Endodermal cell (in vitro differentiated cells): ENCODE measurements at regions not wholly inside any gene's neighbourhood (a gene's known extent, or its start where the extent isn't known, plus 50 kb on each side); places are given as distances from the start of the nearest gene placed in this dataset.
"Not testable (repeated sequence)": the region's sequence is repeated elsewhere in the genome, so short reads cannot be mapped to it uniquely, and the experiment has no call there.

Experiments
- DNase-seq: peaks from one replicate; pipeline ENCODE4 v3.0.0-alpha.2; 2017
- H3K27ac ChIP-seq: 2 replicates; pipeline ENCODE4 v1.5.1; 2013; ENCODE audit warnings: mild to moderate bottlenecking, low read depth, low read length, moderate library complexity
- H3K27me3 ChIP-seq: 2 replicates; pipeline ENCODE4 v1.6.1; 2013; ENCODE audit warnings: mild to moderate bottlenecking, low read length, moderate library complexity; ENCODE audit not compliant: insufficient read depth, control insufficient read depth, poor library complexity, severe bottlenecking
- H3K36me3 ChIP-seq: 2 replicates; pipeline ENCODE4 v1.7.0; 2013; ENCODE audit warnings: mild to moderate bottlenecking, low read length, moderate library complexity; ENCODE audit not compliant: control insufficient read depth, insufficient read depth
- H3K4me1 ChIP-seq: one replicate; pipeline ENCODE4 v1.7.0; 2013; ENCODE audit warnings: low read length; ENCODE audit not compliant: control insufficient read depth, insufficient read depth
- H3K4me3 ChIP-seq: 2 replicates; pipeline ENCODE4 v1.5.1; 2013; ENCODE audit warnings: mild to moderate bottlenecking, low read length, moderate library complexity
- H3K9ac ChIP-seq: 2 replicates; pipeline ENCODE4 v1.6.1; 2013; ENCODE audit warnings: mild to moderate bottlenecking, low read length, moderate library complexity; ENCODE audit not compliant: poor library complexity, severe bottlenecking; ENCODE audit errors: extremely low read depth
- H3K9me3 ChIP-seq: 2 replicates; pipeline ENCODE4 v1.6.1; 2013; ENCODE audit warnings: mild to moderate bottlenecking, low read length, moderate library complexity; ENCODE audit not compliant: control insufficient read depth
- H3K27ac Mint-ChIP-seq: 2 replicates; pipeline ENCODE4 v1.8.0; 2020; ENCODE audit warnings: mixed read lengths
- H3K27me3 Mint-ChIP-seq: 2 replicates; pipeline ENCODE4 v1.8.0; 2021; ENCODE audit warnings: mild to moderate bottlenecking, mixed read lengths; ENCODE audit not compliant: insufficient read depth
- H3K36me3 Mint-ChIP-seq: 2 replicates; pipeline ENCODE4 v1.8.0; 2020; ENCODE audit warnings: low read depth, mixed read lengths
- H3K4me1 Mint-ChIP-seq: 2 replicates; pipeline ENCODE4 v1.8.0; 2020; ENCODE audit warnings: mixed read lengths
- H3K4me3 Mint-ChIP-seq: 2 replicates; pipeline ENCODE4 v1.8.0; 2020; ENCODE audit warnings: mild to moderate bottlenecking, moderate library complexity, mixed read lengths
- H3K9me3 Mint-ChIP-seq: 2 replicates; pipeline ENCODE4 v1.8.0; 2020; ENCODE audit warnings: mild to moderate bottlenecking, mixed read lengths
- WGBS, 2 experiments: methylation state at CpG; one replicate each; pipeline versions ENCODE4 v1.1.5 to v1.1.7; 2013; ENCODE audit warnings: missing lambda C conversion rate in 2 of 2, mixed read lengths in 1 of 2; ENCODE audit not compliant: insufficient coverage in 1 of 2, insufficient read length in 1 of 2; 5-methylcytosine and 5-hydroxymethylcytosine counted together
- TF ChIP-seq, protein P1 (sequence below): fragments of 200-600 bp; sonication (generic); conservative IDR thresholded peaks from 2 replicates; pipeline ENCODE4 v1.5.0; 2021; ENCODE audit warnings: antibody characterized with exemption, mild to moderate bottlenecking

DNA sequence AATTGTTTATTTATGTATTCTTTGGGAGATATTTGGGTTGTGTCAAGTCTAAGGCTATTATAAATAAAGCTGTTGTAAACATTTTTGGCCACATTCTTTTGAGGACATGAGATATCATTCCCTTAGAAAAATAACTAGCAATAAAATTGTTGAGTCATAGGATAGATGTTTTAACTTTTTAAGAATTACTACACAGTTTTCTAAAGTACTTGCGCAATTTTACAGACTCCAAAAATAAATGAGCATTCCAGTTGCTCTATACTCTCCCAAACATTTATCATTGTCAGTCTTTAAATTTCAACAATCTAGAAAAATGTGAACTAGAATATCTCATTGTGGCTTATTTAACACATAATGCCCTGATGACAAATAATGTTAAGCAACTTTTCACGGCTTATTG lies 189.1 kb upstream of the ADGRL3 start:
- H3K4me3 Mint-ChIP-seq = no peak overlapping the region
- H3K4me1 ChIP-seq = no peaks in the 10 kb centered on the region
- peaks cover 6% of the 10 kb centered on the region for H3K9me3 Mint-ChIP-seq
- H3K9ac ChIP-seq = no peak overlapping the region
- TF ChIP-seq, protein P1, sequence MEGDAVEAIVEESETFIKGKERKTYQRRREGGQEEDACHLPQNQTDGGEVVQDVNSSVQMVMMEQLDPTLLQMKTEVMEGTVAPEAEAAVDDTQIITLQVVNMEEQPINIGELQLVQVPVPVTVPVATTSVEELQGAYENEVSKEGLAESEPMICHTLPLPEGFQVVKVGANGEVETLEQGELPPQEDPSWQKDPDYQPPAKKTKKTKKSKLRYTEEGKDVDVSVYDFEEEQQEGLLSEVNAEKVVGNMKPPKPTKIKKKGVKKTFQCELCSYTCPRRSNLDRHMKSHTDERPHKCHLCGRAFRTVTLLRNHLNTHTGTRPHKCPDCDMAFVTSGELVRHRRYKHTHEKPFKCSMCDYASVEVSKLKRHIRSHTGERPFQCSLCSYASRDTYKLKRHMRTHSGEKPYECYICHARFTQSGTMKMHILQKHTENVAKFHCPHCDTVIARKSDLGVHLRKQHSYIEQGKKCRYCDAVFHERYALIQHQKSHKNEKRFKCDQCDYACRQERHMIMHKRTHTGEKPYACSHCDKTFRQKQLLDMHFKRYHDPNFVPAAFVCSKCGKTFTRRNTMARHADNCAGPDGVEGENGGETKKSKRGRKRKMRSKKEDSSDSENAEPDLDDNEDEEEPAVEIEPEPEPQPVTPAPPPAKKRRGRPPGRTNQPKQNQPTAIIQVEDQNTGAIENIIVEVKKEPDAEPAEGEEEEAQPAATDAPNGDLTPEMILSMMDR = no peak
- no peaks in the 10 kb centered on the region for H3K27me3 Mint-ChIP-seq
- H3K27me3 ChIP-seq = no peaks in the 10 kb centered on the region
- WGBS, 2 experiments = 92 to 98% methylated on average over 2 of the region's 2 CpGs
- no peak overlapping the region for H3K27ac Mint-ChIP-seq
- H3K36me3 ChIP-seq = no peaks in the 10 kb centered on the region
- no peaks in the 10 kb centered on the region for H3K36me3 Mint-ChIP-seq
- no peaks in the 10 kb centered on the region for H3K9me3 ChIP-seq
- H3K4me3 ChIP-seq = no peak overlapping the region
- no peaks in the 10 kb centered on the region for H3K4me1 Mint-ChIP-seq
- no peak overlapping the region for H3K27ac ChIP-seq
- DNase-seq = no peak

DNA sequence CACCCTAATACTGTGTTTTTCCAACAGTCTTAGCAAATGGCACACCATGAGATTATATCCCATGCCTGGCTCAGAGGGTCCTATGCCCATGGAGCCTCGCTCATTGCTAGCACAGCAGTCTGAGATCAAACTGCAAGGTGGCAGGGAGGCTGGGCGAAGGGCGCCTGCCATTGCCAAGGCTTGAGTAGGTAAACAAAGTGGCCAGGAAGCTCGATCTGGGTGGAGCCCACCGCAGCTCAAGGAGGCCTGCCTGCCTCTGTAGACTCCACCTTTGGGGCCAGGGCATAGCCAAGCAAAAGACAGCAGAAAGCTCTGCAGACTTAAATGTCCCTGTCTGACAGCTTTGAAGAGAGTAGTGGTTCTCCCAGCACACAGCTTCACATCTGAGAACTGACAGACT lies 188.2 kb upstream of the ADGRL3 start:
- H3K4me3 Mint-ChIP-seq, H3K4me3 ChIP-seq, H3K27me3 Mint-ChIP-seq, H3K36me3 Mint-ChIP-seq, H3K9me3 ChIP-seq, H3K27ac Mint-ChIP-seq, H3K4me1 Mint-ChIP-seq, H3K27me3 ChIP-seq, H3K4me1 ChIP-seq, H3K27ac ChIP-seq, DNase-seq, H3K9ac ChIP-seq, H3K36me3 ChIP-seq: not testable (repeated sequence)
- WGBS, 2 experiments = 90 to 96% methylated on average over 4 to 5 of the region's 5 CpGs
- peaks cover 12% of the 10 kb centered on the region for H3K9me3 Mint-ChIP-seq

DNA sequence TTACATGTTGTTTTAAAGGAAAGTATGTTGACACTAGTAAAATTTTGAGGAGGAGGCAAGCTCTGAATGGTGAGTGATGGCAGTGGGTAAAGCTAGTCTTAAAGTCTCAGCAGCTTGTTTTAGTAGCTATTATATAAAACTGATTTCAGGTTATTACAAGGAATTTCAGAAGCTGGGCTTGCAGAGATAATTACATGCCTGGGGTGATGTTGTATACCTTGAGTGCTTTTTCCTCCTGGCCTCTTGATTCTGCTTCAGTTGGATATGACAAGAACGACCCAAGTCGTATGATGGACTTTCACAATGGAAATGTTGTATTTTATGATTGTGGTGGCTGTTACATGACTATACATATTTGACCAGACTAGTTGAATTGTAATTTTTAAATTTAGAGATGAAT lies 175.5 kb upstream of the ADGRL3 start:
- Histone ChIP-seq H3K36me3 (no peaks in the 10 kb centered on the region), H3K9me3 (no peaks in the 10 kb centered on the region), H3K4me1 (no peaks in the 10 kb centered on the region), H3K9ac (no peak overlapping the region), H3K27ac (no peak overlapping the region), H3K27me3 (no peaks in the 10 kb centered on the region), H3K4me3 (no peak overlapping the region)
- no peaks in the 10 kb centered on the region for H3K36me3 Mint-ChIP-seq
- H3K4me1 Mint-ChIP-seq = peaks cover 3% of the 10 kb centered on the region
- no peak overlapping the region for H3K4me3 Mint-ChIP-seq
- DNase-seq = no peak
- WGBS, 2 experiments = 100% methylated on average over 2 of the region's 2 CpGs
- H3K9me3 Mint-ChIP-seq = no peaks in the 10 kb centered on the region
- H3K27ac Mint-ChIP-seq = no peak overlapping the region
- H3K27me3 Mint-ChIP-seq = no peaks in the 10 kb centered on the region
- TF ChIP-seq, protein P1 = no peak

DNA sequence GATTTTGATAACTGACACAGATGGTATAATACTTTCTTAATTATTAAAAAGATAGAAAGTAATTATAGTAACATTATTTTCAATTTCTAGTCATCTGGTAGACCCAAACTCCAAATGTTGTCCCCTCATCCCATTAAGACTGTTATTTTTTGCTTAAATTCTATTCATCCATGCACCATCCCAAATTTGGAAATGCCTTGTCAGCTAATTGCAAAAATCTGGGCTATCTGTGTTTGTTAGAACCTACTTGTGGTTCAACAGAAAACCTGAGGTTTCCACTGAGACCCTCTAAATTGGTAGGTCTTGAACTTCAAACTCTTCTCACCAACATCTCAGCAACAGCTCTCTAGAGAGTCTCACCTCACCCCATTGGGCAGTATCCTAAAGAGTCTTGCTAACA lies 172.2 kb upstream of the ADGRL3 start:
- H3K4me1 ChIP-seq = no peaks in the 10 kb centered on the region
- no peak overlapping the region for H3K9ac ChIP-seq
- Mint-ChIP-seq H3K4me3 (no peak overlapping the region), H3K36me3 (no peaks in the 10 kb centered on the region), H3K4me1 (peaks cover 6% of the 10 kb centered on the region), H3K27me3 (no peaks in the 10 kb centered on the region), H3K27ac (no peak overlapping the region), H3K9me3 (no peaks in the 10 kb centered on the region)
- no peak overlapping the region for H3K27ac ChIP-seq
- H3K9me3 ChIP-seq = no peaks in the 10 kb centered on the region
- TF ChIP-seq, protein P1 = no peak
- H3K4me3 ChIP-seq = no peak overlapping the region
- DNase-seq = no peak
- H3K27me3 ChIP-seq = no peaks in the 10 kb centered on the region
- H3K36me3 ChIP-seq = no peaks in the 10 kb centered on the region
